ENCODE measurements at regions not wholly inside any gene's neighbourhood (a gene's known extent, or its start where the extent isn't known, plus 50 kb on each side); places are given as distances from the start of the nearest gene placed in this dataset.
"Not testable (repeated sequence)": the region's sequence is repeated elsewhere in the genome, so short reads cannot be mapped to it uniquely, and the experiment has no call there.

- H3K36me3 ChIP-seq; H3K4me3 ChIP-seq; H3K27me3 ChIP-seq; ATAC-seq; intact Hi-C loops (cut with DNase I); H3K27ac ChIP-seq; H3K9me3 ChIP-seq; DNase-seq; H3K4me1 ChIP-seq: not testable (repeated sequence)
Measured at GRCh38 chr1:149213673-149214072, 110.3 kb upstream of the NBPF9 start.

- H3K27me3 ChIP-seq; H3K27ac ChIP-seq; H3K4me3 ChIP-seq; H3K9me3 ChIP-seq; intact Hi-C loops (cut with DNase I); DNase-seq; H3K4me1 ChIP-seq; H3K36me3 ChIP-seq: not testable (repeated sequence)
- ATAC-seq = peak; percentile 85
Measured at GRCh38 chr1:149218080-149218988, 115.0 kb upstream of the NBPF9 start.

- H3K27ac ChIP-seq; ATAC-seq; H3K27me3 ChIP-seq; H3K4me1 ChIP-seq; H3K36me3 ChIP-seq; H3K4me3 ChIP-seq; DNase-seq; H3K9me3 ChIP-seq; intact Hi-C loops (cut with DNase I): not testable (repeated sequence)
Measured at GRCh38 chr1:149219539-149219938, 116.2 kb upstream of the NBPF9 start.

- ATAC-seq; H3K4me1 ChIP-seq; H3K27ac ChIP-seq; intact Hi-C loops (cut with DNase I); H3K27me3 ChIP-seq; H3K9me3 ChIP-seq; DNase-seq; H3K36me3 ChIP-seq; H3K4me3 ChIP-seq: not testable (repeated sequence)
Measured at GRCh38 chr1:149220463-149221074, 117.2 kb upstream of the NBPF9 start.

- H3K4me3 ChIP-seq; intact Hi-C loops (cut with DNase I); H3K27ac ChIP-seq; H3K36me3 ChIP-seq; ATAC-seq; H3K9me3 ChIP-seq; H3K4me1 ChIP-seq; DNase-seq; H3K27me3 ChIP-seq: not testable (repeated sequence)
Measured at GRCh38 chr1:149227933-149228665, 124.7 kb upstream of the NBPF9 start.

GRCh38 chr1:149228672-149229585 is 125.6 kb upstream of the NBPF9 start:
- H3K4me1 ChIP-seq; H3K27ac ChIP-seq; H3K9me3 ChIP-seq; intact Hi-C loops (cut with DNase I); H3K27me3 ChIP-seq; H3K4me3 ChIP-seq; H3K36me3 ChIP-seq; DNase-seq: not testable (repeated sequence)
- peak; percentile 100 for ATAC-seq

GRCh38 chr1:149229813-149230212 is 126.5 kb upstream of the NBPF9 start:
- H3K4me1 ChIP-seq; DNase-seq; H3K9me3 ChIP-seq; H3K36me3 ChIP-seq; intact Hi-C loops (cut with DNase I); H3K27ac ChIP-seq; H3K27me3 ChIP-seq; H3K4me3 ChIP-seq: not testable (repeated sequence)
- peak; percentile 72 for ATAC-seq

- H3K27me3 ChIP-seq; H3K4me3 ChIP-seq; DNase-seq; intact Hi-C loops (cut with DNase I); H3K27ac ChIP-seq; H3K36me3 ChIP-seq; H3K4me1 ChIP-seq; H3K9me3 ChIP-seq: not testable (repeated sequence)
- ATAC-seq = peak; percentile 80
Measured at GRCh38 chr1:149234926-149235914, 131.9 kb upstream of the NBPF9 start.

- H3K27ac ChIP-seq; DNase-seq; H3K9me3 ChIP-seq; ATAC-seq; H3K36me3 ChIP-seq; H3K4me1 ChIP-seq; intact Hi-C loops (cut with DNase I); H3K27me3 ChIP-seq; H3K4me3 ChIP-seq: not testable (repeated sequence)
Measured at GRCh38 chr1:149237515-149237914, 134.2 kb upstream of the NBPF9 start.

GRCh38 chr1:149239897-149240508 is 136.7 kb upstream of the NBPF9 start:
- H3K4me1 ChIP-seq; intact Hi-C loops (cut with DNase I): not testable (repeated sequence)
- ATAC-seq = peak; percentile 79

GRCh38 chr1:149240530-149240929 is 137.2 kb upstream of the NBPF9 start:
- intact Hi-C loops (cut with DNase I); H3K27me3 ChIP-seq; H3K36me3 ChIP-seq; H3K4me3 ChIP-seq; H3K27ac ChIP-seq; DNase-seq; H3K4me1 ChIP-seq; H3K9me3 ChIP-seq: not testable (repeated sequence)
- ATAC-seq = peak; percentile 13

More at GRCh38 chr1:149239897-149240508, 136.7 kb upstream of the NBPF9 start:
- not testable (repeated sequence) for H3K36me3 ChIP-seq, H3K9me3 ChIP-seq, DNase-seq, H3K4me3 ChIP-seq, H3K27me3 ChIP-seq, H3K27ac ChIP-seq

- H3K27me3 ChIP-seq; intact Hi-C loops (cut with DNase I); H3K4me3 ChIP-seq; ATAC-seq; H3K9me3 ChIP-seq; DNase-seq; H3K27ac ChIP-seq; H3K36me3 ChIP-seq; H3K4me1 ChIP-seq: not testable (repeated sequence)
Measured at GRCh38 chr1:149241272-149241671, 137.9 kb upstream of the NBPF9 start.

Data from upper lobe of right lung (tissue), 1 donor.